SU-DHL-6 (cell line): ENCODE measurements at regions not wholly inside any gene's neighbourhood (a gene's known extent, or its start where the extent isn't known, plus 50 kb on each side); places are given as distances from the start of the nearest gene placed in this dataset.

Experiments used
- H2AFZ ChIP-seq: fragments of 200-600 bp; sonication (generic); 2 replicates; pipeline ENCODE4 v1.6.1; 2014; ENCODE audit warnings: low read depth, mild to moderate bottlenecking, moderate library complexity, mixed read lengths, antibody characterized with exemption, low read length; ENCODE audit not compliant: severe bottlenecking
- H3F3A ChIP-seq: fragments of 200-600 bp; shearing (Covaris generic); 2 replicates; pipeline ENCODE4 v1.6.0; 2016; ENCODE audit warnings: antibody characterized with exemption, mild to moderate bottlenecking; ENCODE audit not compliant: insufficient read depth
- H3K27ac ChIP-seq: fragments of 200-600 bp; sonication (generic); 2 replicates; pipeline ENCODE4 v1.5.1; 2016; ENCODE audit warnings: low read depth, mild to moderate bottlenecking, low read length, moderate library complexity, mixed read lengths
- H3K27me3 ChIP-seq: fragments of 200-600 bp; sonication (generic), shearing (Covaris generic); 2 replicates; pipeline ENCODE4 v1.6.0; 2014; ENCODE audit warnings: mild to moderate bottlenecking, low read length
- H3K36me3 ChIP-seq: fragments of 200-600 bp; sonication (generic); 2 replicates; pipeline ENCODE4 v1.6.1; 2014; ENCODE audit warnings: mild to moderate bottlenecking, low read length, mixed read lengths
- H3K4me2 ChIP-seq: fragments of 300-600, 200-600 bp; shearing (Covaris generic), sonication (generic); 2 replicates; pipeline ENCODE4 v1.6.0; 2014; ENCODE audit warnings: low read length, low read depth, mild to moderate bottlenecking; ENCODE audit not compliant: poor library complexity, severe bottlenecking
- H3K4me3 ChIP-seq: fragments of 200-600 bp; sonication (generic); 2 replicates; pipeline ENCODE4 v1.5.1; 2014; ENCODE audit warnings: antibody characterized with exemption, low read length, mild to moderate bottlenecking, mixed read lengths; ENCODE audit not compliant: insufficient read depth, poor library complexity, severe bottlenecking
- H3K79me2 ChIP-seq: fragments of 200-600 bp; sonication (generic); 2 replicates; pipeline ENCODE4 v1.6.1; 2014; ENCODE audit warnings: mild to moderate bottlenecking, low read length, moderate library complexity; ENCODE audit not compliant: insufficient read depth
- H3K9ac ChIP-seq: fragments of 200-600 bp; sonication (generic); 2 replicates; pipeline ENCODE4 v1.7.0; 2014; ENCODE audit warnings: mild to moderate bottlenecking, low read length
- H3K9me2 ChIP-seq: fragments of 200-600 bp; sonication (generic); replicated peaks from 2 replicates; pipeline ENCODE4 v1.6.1; 2014; ENCODE audit warnings: low read length; ENCODE audit not compliant: insufficient read depth
- H3K9me3 ChIP-seq: fragments of 200-600 bp; sonication (generic); 2 replicates; pipeline ENCODE4 v1.6.1; 2014; ENCODE audit warnings: low read length, mixed read lengths; ENCODE audit not compliant: insufficient read depth
- H4K20me1 ChIP-seq: fragments of 200-600 bp; sonication (generic); 2 replicates; pipeline ENCODE4 v1.6.1; 2014; ENCODE audit warnings: low read depth, mild to moderate bottlenecking, antibody characterized with exemption, low read length, moderate library complexity, mixed read lengths
- EZH2phosphoT487 ChIP-seq: fragments of 200-600 bp; sonication (generic), shearing (Covaris generic); conservative IDR thresholded peaks from 2 replicates; pipeline ENCODE4 v1.6.1; 2018; ENCODE audit warnings: mild to moderate bottlenecking, antibody characterized with exemption, low read length, moderate library complexity, mixed read lengths
- TF ChIP-seq, protein P1 (sequence below): fragments of 200-600 bp; sonication (generic); IDR thresholded peaks from one replicate; pipeline ENCODE4 v1.5.1; 2017; ENCODE audit warnings: antibody characterized with exemption, mild to moderate bottlenecking, low read length, moderate library complexity; ENCODE audit not compliant: insufficient read depth, poor library complexity, severe bottlenecking

DNA sequence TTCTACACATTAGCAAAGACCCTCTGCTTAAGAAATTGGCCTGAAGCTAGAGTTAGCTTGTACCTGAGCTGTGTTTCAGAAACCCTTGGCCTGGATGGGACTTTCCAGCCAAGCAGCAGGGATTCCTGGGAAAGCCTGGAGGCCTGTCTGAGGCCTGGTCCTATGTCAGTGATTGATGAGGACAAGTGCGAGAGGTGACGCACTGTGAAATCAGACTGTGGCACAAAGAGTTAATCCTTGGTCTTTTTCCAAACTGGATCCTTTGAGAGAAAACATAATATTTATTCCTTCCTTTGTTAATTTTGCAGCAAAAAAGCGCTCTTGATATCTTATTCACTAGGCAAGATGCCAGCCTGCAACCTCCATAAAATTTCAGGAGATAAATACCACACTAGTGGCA is 225.0 kb upstream of the ATP11B start:
- H4K20me1 ChIP-seq: no peaks in the 10 kb centered on the region
- no peaks in the 10 kb centered on the region for H3K36me3 ChIP-seq
- H3K9me3 ChIP-seq: no peaks in the 10 kb centered on the region
- no peak overlapping the region for H3K4me2 ChIP-seq
- no peak for TF ChIP-seq EZH2phosphoT487
- TF ChIP-seq, protein P1, sequence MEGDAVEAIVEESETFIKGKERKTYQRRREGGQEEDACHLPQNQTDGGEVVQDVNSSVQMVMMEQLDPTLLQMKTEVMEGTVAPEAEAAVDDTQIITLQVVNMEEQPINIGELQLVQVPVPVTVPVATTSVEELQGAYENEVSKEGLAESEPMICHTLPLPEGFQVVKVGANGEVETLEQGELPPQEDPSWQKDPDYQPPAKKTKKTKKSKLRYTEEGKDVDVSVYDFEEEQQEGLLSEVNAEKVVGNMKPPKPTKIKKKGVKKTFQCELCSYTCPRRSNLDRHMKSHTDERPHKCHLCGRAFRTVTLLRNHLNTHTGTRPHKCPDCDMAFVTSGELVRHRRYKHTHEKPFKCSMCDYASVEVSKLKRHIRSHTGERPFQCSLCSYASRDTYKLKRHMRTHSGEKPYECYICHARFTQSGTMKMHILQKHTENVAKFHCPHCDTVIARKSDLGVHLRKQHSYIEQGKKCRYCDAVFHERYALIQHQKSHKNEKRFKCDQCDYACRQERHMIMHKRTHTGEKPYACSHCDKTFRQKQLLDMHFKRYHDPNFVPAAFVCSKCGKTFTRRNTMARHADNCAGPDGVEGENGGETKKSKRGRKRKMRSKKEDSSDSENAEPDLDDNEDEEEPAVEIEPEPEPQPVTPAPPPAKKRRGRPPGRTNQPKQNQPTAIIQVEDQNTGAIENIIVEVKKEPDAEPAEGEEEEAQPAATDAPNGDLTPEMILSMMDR: no peak
- H3K9ac ChIP-seq: no peak overlapping the region
- H3K79me2 ChIP-seq: no peaks in the 10 kb centered on the region
- no peaks in the 10 kb centered on the region for H3K9me2 ChIP-seq
- H3F3A ChIP-seq: no peaks in the 10 kb centered on the region
- H2AFZ ChIP-seq: no peak overlapping the region
- H3K27ac ChIP-seq: no peak overlapping the region
- H3K4me3 ChIP-seq: no peak overlapping the region
- H3K27me3 ChIP-seq: no peaks in the 10 kb centered on the region

DNA sequence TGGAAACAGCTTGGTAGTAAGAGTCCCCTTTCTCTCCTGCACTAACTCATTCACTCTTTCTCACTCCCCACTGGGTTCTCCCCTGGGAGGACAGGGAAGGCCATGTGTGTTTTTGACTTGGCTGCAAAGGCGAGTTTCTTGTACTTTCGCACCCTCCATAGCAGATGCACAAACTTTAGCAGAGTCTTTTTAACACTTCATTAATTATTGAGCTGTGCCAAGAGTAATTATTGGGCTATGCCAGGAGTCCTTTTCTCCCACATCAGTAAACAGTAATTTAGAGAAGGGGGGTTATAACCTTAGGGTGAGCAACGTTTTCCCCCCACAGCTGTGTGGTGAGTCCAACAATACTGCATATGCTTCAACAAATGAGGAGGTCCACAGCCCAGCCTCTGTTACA is 224.4 kb upstream of the ATP11B start:
- Histone ChIP-seq H3K27ac (no peak overlapping the region), H3K9ac (no peak overlapping the region), H3K4me2 (no peak overlapping the region), H2AFZ (no peak overlapping the region), H3K4me3 (no peak overlapping the region), H3K9me3 (0 out of 2 replicates have a peak, but pooled peaks cover 4% of the 10 kb centered on the region), H3K27me3 (no peaks in the 10 kb centered on the region), H3F3A (no peaks in the 10 kb centered on the region), H3K9me2 (no peaks in the 10 kb centered on the region), H3K36me3 (no peaks in the 10 kb centered on the region), H4K20me1 (no peaks in the 10 kb centered on the region), H3K79me2 (no peaks in the 10 kb centered on the region)
- TF ChIP-seq, protein P1: no peak
- no peak for TF ChIP-seq EZH2phosphoT487

DNA sequence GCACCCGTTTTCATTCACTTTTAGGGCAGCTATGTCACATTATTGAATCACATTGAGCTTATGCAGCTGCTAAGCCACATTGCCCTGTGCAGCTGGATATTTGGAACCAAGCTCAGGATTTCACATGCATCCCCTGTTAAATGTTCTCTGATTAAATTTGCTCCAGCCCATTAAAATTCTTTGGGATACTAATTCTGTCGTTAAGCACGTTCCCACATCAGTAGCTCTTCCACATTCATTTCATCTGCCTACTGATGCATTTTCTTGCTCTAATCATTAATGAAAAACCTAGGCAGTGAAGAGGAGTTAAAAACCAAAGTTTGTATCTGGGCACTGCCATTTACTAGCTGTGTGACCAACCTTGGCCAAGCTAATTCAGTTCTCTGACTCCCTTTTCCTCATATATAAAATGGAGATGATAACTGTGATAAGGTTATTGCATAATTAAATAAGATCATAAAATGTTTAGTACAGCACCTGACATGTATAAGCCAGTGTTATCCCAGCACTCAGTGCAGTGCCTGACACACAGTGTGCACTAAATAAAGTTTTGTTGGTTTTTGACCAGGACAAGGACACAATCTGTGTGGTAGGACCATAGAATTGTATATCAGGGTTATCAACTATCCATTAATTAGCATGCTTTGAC is 222.2 kb upstream of the ATP11B start:
- H3K9me2 ChIP-seq: no peaks in the 10 kb centered on the region
- TF ChIP-seq, protein P1: no peak
- TF ChIP-seq EZH2phosphoT487: no peak
- no peak overlapping the region for H3K27ac ChIP-seq
- H3K9me3 ChIP-seq: 0 out of 2 replicates have a peak, but pooled peaks cover 6% of the 10 kb centered on the region
- H3K9ac ChIP-seq: no peak overlapping the region
- H3K4me2 ChIP-seq: no peak overlapping the region
- no peaks in the 10 kb centered on the region for H4K20me1 ChIP-seq
- H3K79me2 ChIP-seq: no peaks in the 10 kb centered on the region
- H2AFZ ChIP-seq: no peak overlapping the region
- no peak overlapping the region for H3K4me3 ChIP-seq
- no peaks in the 10 kb centered on the region for H3F3A ChIP-seq
- no peaks in the 10 kb centered on the region for H3K27me3 ChIP-seq
- H3K36me3 ChIP-seq: no peaks in the 10 kb centered on the region
